C4-2B (cell line): ENCODE measurements at regions not wholly inside any gene's neighbourhood (a gene's known extent, or its start where the extent isn't known, plus 50 kb on each side); places are given as distances from the start of the nearest gene placed in this dataset.
A peak's percentile ranks its signal among the peaks of the same experiment; 100 is the strongest.

ENCODE experiments used
- H3K27ac ChIP-seq: fragments of 450-650 bp; 2 replicates; pipeline ENCODE4 v1.5.1; 2017
- ZFX ChIP-seq: fragments of 450-650 bp; IDR thresholded peaks from 2 replicates; pipeline ENCODE4 v1.6.1; 2017
- TF ChIP-seq, protein P1 (sequence below): fragments of 450-650 bp; conservative IDR thresholded peaks from 2 replicates; pipeline ENCODE4 v1.5.1; 2017; ENCODE audit warnings: mild to moderate bottlenecking

DNA sequence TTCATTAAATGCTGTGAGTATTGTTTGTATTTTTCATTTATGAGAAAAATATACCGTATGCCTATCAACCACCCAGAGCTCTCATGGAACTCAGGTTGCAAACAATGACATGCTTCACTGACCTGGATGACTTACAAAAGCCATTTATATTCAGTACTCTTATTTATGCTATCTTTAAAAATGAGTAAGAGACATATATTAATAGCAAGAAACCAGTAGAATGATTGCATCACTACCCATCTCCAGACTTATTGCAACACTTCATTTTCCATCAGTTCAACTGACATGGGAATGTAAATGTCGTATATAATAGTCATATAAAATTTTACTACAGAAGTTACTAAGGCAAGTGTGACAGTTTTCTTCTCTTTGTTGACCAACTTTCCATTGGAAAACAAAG, 69.1 kb downstream of the OTP start:
- TF ChIP-seq ZFX: no peak
- TF ChIP-seq, protein P1, sequence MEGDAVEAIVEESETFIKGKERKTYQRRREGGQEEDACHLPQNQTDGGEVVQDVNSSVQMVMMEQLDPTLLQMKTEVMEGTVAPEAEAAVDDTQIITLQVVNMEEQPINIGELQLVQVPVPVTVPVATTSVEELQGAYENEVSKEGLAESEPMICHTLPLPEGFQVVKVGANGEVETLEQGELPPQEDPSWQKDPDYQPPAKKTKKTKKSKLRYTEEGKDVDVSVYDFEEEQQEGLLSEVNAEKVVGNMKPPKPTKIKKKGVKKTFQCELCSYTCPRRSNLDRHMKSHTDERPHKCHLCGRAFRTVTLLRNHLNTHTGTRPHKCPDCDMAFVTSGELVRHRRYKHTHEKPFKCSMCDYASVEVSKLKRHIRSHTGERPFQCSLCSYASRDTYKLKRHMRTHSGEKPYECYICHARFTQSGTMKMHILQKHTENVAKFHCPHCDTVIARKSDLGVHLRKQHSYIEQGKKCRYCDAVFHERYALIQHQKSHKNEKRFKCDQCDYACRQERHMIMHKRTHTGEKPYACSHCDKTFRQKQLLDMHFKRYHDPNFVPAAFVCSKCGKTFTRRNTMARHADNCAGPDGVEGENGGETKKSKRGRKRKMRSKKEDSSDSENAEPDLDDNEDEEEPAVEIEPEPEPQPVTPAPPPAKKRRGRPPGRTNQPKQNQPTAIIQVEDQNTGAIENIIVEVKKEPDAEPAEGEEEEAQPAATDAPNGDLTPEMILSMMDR: no peak
- no peak overlapping the region for H3K27ac ChIP-seq

DNA sequence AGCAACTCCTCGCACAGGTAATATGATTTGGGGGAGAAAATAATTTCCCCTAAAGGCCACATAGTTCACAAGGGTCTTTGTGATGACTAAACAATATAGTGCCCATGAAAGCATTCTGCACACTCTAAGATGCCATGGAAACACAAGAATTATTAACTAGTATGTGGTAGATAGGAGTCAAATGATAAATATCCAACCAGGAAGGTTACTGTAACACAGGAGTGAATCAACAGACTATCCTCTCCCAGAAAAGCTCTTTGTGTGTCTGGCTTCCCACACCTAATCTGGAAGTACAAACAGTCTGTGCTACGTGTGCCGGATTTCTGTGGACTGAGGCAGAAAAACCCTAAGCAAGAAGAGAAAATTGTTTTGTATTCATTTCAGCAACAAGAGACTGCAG, 70.0 kb downstream of the OTP start:
- no peak overlapping the region for H3K27ac ChIP-seq
- TF ChIP-seq, protein P1: no peak
- no peak for TF ChIP-seq ZFX

DNA sequence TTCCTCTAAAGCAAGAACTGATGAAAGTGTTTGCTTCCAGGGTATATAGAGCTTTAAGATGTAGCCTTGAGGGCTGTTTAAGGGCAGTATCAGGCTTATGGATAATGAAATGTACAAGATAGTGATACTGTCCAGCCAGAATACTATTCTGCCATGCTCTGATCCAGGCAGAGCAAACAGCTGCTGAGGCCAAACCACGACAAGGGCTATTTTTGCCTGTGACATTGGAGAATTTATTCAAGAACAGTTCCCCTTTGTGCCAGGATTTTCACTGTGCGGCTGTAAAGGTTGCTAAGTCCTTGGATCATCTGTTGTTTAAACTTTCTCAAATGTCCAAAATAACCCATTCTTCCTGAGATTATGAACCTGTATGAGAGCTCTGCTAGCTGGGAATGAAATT, 70.4 kb downstream of the OTP start:
- TF ChIP-seq, protein P1: no peak
- TF ChIP-seq ZFX: no peak
- H3K27ac ChIP-seq: no peak overlapping the region

DNA sequence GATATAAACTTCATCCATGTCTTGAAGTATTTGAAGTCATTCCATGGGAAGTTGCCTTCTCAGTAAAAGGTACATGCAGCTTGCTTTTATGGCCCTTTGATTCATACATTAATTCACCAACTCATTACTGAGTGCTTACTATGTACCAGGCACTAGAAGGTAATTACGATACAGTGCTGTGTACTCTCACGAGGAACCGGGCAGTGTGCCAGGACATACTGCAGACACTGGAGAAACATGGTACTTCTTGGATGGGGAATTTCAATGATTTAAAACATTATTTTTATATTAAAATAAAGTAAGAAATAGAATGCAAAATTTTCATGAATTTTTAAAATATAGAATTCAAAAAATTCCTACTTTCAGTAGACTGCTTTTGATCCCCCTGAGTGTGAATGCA, 71.4 kb upstream of the WDR41 start:
- TF ChIP-seq ZFX: no peak
- TF ChIP-seq, protein P1: no peak

DNA sequence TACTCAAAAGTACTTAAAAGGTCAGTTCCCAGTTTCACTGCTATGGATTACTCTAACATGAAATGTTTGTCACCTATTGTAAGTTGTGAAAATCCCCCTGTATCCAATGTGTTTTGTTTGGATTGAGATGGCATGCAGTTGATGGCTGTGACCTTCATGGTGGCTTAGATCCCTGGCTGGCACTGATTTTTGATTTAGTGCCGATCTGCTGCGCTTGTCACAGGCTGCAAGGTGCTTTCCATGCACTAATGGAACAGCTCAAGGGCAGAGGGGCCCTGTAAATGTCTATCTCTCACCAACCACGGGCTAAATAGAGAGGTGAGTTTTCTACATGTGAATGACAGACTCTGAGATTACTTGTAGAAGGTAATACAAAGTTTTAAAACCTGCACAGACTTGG, 69.8 kb upstream of the WDR41 start:
- no peak overlapping the region for H3K27ac ChIP-seq

More for the DNA sequence above, 71.4 kb upstream of the WDR41 start:
- H3K27ac ChIP-seq: no peak overlapping the region

DNA sequence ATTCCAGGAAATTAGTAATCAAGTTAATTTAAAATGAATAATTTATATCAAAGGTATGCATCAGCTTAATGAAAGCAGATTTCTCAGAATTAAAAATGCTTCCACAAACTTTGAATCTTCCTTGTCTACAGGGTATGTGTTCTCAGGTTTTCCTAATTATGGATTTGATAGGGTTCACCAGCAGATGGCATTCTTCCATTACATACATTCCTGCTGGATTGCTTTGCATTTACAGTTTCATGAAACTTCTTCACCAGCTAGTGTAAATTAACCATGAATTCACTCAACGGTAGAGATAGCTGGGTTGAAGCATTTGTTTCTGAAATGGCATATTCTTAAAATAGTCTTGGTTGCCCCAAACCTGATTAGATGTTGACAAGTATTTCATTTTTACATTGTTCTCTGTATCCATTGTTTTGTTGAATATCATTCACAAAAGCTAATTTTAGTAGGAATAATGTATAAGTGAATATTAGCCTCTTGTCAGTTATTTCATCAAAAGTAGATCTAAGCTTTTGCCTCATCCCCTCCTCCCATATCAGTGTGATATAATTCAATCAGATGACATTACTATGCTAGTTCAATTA, 68.7 kb upstream of the WDR41 start:
- TF ChIP-seq, protein P1: peak; percentile 81
- no peak for TF ChIP-seq ZFX
- no peak overlapping the region for H3K27ac ChIP-seq

More for the DNA sequence above, 69.8 kb upstream of the WDR41 start:
- TF ChIP-seq, protein P1: no peak
- TF ChIP-seq ZFX: no peak

DNA sequence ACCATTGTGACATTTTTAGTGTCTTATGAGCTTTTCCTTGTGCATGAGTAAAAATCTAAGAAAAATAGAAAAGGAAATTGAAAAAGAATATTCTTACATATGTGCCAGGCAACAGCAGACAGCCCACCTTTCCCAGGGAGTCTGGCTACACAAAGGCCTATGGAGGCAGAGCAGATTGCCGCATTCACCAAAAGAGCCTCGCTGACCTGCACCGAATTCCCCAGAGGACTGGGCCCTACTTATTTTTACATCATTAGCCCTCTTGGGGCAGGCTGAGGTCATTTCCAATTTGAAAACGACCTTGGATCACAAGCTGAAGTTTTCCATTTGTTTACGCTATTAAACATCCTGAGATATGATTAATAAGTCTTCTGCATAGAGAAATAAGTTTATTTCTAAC, 66.2 kb upstream of the WDR41 start:
- TF ChIP-seq, protein P1: no peak; the same call in 1 of the 2 replicates
- TF ChIP-seq ZFX: no peak

More for the DNA sequence above, 66.2 kb upstream of the WDR41 start:
- H3K27ac ChIP-seq: no peak overlapping the region
